Karpas-422 (cell line): ENCODE measurements at regions not wholly inside any gene's neighbourhood (a gene's known extent, or its start where the extent isn't known, plus 50 kb on each side); places are given as distances from the start of the nearest gene placed in this dataset.

Source experiments
- DNase-seq: peaks from one replicate; pipeline ENCODE4 v3.0.0-alpha.2; 2015
- H2AFZ ChIP-seq: fragments of 200-600 bp; sonication (generic); 2 replicates; pipeline ENCODE4 v1.6.1; 2014; ENCODE audit warnings: antibody characterized with exemption, low read length, mixed read lengths
- H3K27ac ChIP-seq: fragments of 200-600 bp; sonication (generic); 2 replicates; pipeline ENCODE4 v1.5.1; 2014; ENCODE audit warnings: mild to moderate bottlenecking, low read length, moderate library complexity
- H3K27me3 ChIP-seq: fragments of 200-600 bp; sonication (generic); 2 replicates; pipeline ENCODE4 v1.6.1; 2014; ENCODE audit warnings: low read length, mixed read lengths
- H3K36me3 ChIP-seq: fragments of 200-600 bp; sonication (generic); 2 replicates; pipeline ENCODE4 v1.6.1; 2014; ENCODE audit warnings: low read length, mixed read lengths; ENCODE audit not compliant: insufficient read depth
- H3K4me1 ChIP-seq: fragments of 200-600 bp; sonication (generic); 2 replicates; pipeline ENCODE4 v1.6.1; 2014; ENCODE audit warnings: mild to moderate bottlenecking, low read length, mixed read lengths
- H3K4me2 ChIP-seq: fragments of 200-600 bp; sonication (generic); 2 replicates; pipeline ENCODE4 v1.6.1; 2014; ENCODE audit warnings: low read length, low read depth, mild to moderate bottlenecking; ENCODE audit not compliant: poor library complexity, severe bottlenecking
- H3K4me3 ChIP-seq: fragments of 200-600 bp; sonication (generic); 2 replicates; pipeline ENCODE4 v1.5.1; 2014; ENCODE audit warnings: mild to moderate bottlenecking, antibody characterized with exemption, low read length, mixed read lengths
- H3K79me2 ChIP-seq: fragments of 200-600 bp; sonication (generic); 2 replicates; pipeline ENCODE4 v1.6.1; 2014; ENCODE audit warnings: mild to moderate bottlenecking, low read length, mixed read lengths
- H3K9ac ChIP-seq: fragments of 200-600 bp; sonication (generic); 2 replicates; pipeline ENCODE4 v1.6.0; 2014; ENCODE audit warnings: low read length
- H3K9me2 ChIP-seq: fragments of 200-600 bp; sonication (generic), shearing (Covaris generic); replicated peaks from 2 replicates; pipeline ENCODE4 v1.6.0; 2014; ENCODE audit warnings: mild to moderate bottlenecking, low read length, moderate library complexity; ENCODE audit not compliant: insufficient read depth
- H3K9me3 ChIP-seq: fragments of 300-700, 200-600 bp; sonication (generic); 2 replicates; pipeline ENCODE4 v1.6.1; 2014; ENCODE audit warnings: low read length, mixed read lengths
- H4K20me1 ChIP-seq: fragments of 200-600 bp; sonication (generic); 2 replicates; pipeline ENCODE4 v1.6.1; 2014; ENCODE audit warnings: mild to moderate bottlenecking, antibody characterized with exemption, low read length, low read depth; ENCODE audit not compliant: insufficient read depth

GRCh38 chr11:90532125-90532524 is 309.3 kb upstream of the CHORDC1 start:
- Histone ChIP-seq H3K4me3 (no peak overlapping the region), H2AFZ (no peak overlapping the region), H3K27me3 (no peaks in the 10 kb centered on the region), H3K36me3 (no peaks in the 10 kb centered on the region), H3K27ac (no peak overlapping the region), H4K20me1 (no peaks in the 10 kb centered on the region), H3K79me2 (no peaks in the 10 kb centered on the region), H3K4me2 (no peak overlapping the region), H3K9me2 (no peaks in the 10 kb centered on the region), H3K9ac (no peak overlapping the region), H3K4me1 (no peaks in the 10 kb centered on the region), H3K9me3 (peaks cover 3% of the 10 kb centered on the region; the same call in 1 of the 2 replicates)
- no peak for DNase-seq

GRCh38 chr11:90531001-90531400 is 308.2 kb upstream of the CHORDC1 start:
- H2AFZ ChIP-seq, result no peak overlapping the region
- no peaks in the 10 kb centered on the region for H3K27me3 ChIP-seq
- H3K27ac ChIP-seq, result no peak overlapping the region
- H3K36me3 ChIP-seq, result no peaks in the 10 kb centered on the region
- no peaks in the 10 kb centered on the region for H4K20me1 ChIP-seq
- no peak overlapping the region for H3K4me2 ChIP-seq
- no peaks in the 10 kb centered on the region for H3K4me1 ChIP-seq
- H3K9me3 ChIP-seq, result peaks cover 3% of the 10 kb centered on the region; the same call in 1 of the 2 replicates
- DNase-seq, result no peak
- H3K9ac ChIP-seq, result no peak overlapping the region
- no peak overlapping the region for H3K4me3 ChIP-seq
- H3K79me2 ChIP-seq, result no peaks in the 10 kb centered on the region
- no peaks in the 10 kb centered on the region for H3K9me2 ChIP-seq

- DNase-seq, result no peak
- H3K27me3 ChIP-seq, result no peaks in the 10 kb centered on the region
- no peak overlapping the region for H3K27ac ChIP-seq
- H3K9me2 ChIP-seq, result no peaks in the 10 kb centered on the region
- H3K9ac ChIP-seq, result no peak overlapping the region
- no peaks in the 10 kb centered on the region for H3K79me2 ChIP-seq
- no peaks in the 10 kb centered on the region for H3K36me3 ChIP-seq
- H3K4me1 ChIP-seq, result no peaks in the 10 kb centered on the region
- peaks cover 9% of the 10 kb centered on the region; the same call in 1 of the 2 replicates for H3K9me3 ChIP-seq
- no peak overlapping the region for H3K4me2 ChIP-seq
- H4K20me1 ChIP-seq, result no peaks in the 10 kb centered on the region
- no peak overlapping the region for H3K4me3 ChIP-seq
- no peak overlapping the region for H2AFZ ChIP-seq
These were observed 303.1 kb upstream of the CHORDC1 start for GRCh38 chr11:90525962-90526361.

- DNase-seq, result no peak
- H3K4me3 ChIP-seq, result no peak overlapping the region
- H3K27ac ChIP-seq, result no peak overlapping the region
- no peaks in the 10 kb centered on the region for H3K79me2 ChIP-seq
- H3K9me2 ChIP-seq, result 0 out of 2 replicates have a peak, but pooled peaks cover 6% of the 10 kb centered on the region
- no peak overlapping the region for H3K4me2 ChIP-seq
- H3K27me3 ChIP-seq, result no peaks in the 10 kb centered on the region
- H3K9me3 ChIP-seq, result peaks cover 3% of the 10 kb centered on the region; the same call in 1 of the 2 replicates
- no peaks in the 10 kb centered on the region for H4K20me1 ChIP-seq
- H2AFZ ChIP-seq, result no peak overlapping the region
- no peaks in the 10 kb centered on the region for H3K4me1 ChIP-seq
- H3K9ac ChIP-seq, result no peak overlapping the region
- no peaks in the 10 kb centered on the region for H3K36me3 ChIP-seq
These were observed 290.0 kb upstream of the CHORDC1 start for GRCh38 chr11:90512846-90513245.

GRCh38 chr11:90510839-90511238 is 288.0 kb upstream of the CHORDC1 start:
- H3K9ac ChIP-seq, result no peak overlapping the region

GRCh38 chr11:90500922-90501568 is 278.2 kb upstream of the CHORDC1 start:
- H3K9me2 ChIP-seq, result no peaks in the 10 kb centered on the region
- peaks cover 36% of the 10 kb centered on the region for H3K9me3 ChIP-seq
- H3K27ac ChIP-seq, result no peak overlapping the region
- no peaks in the 10 kb centered on the region for H3K79me2 ChIP-seq
- H3K4me2 ChIP-seq, result no peak overlapping the region
- no peak overlapping the region for H3K4me3 ChIP-seq
- H3K27me3 ChIP-seq, result no peaks in the 10 kb centered on the region
- H2AFZ ChIP-seq, result no peak overlapping the region
- no peaks in the 10 kb centered on the region for H4K20me1 ChIP-seq
- H3K9ac ChIP-seq, result no peak overlapping the region
- H3K36me3 ChIP-seq, result no peaks in the 10 kb centered on the region
- H3K4me1 ChIP-seq, result no peaks in the 10 kb centered on the region
- no peak for DNase-seq

More at GRCh38 chr11:90510839-90511238, 288.0 kb upstream of the CHORDC1 start:
- Histone ChIP-seq H3K4me3 (no peak overlapping the region), H3K36me3 (no peaks in the 10 kb centered on the region), H3K79me2 (no peaks in the 10 kb centered on the region), H3K9me3 (peaks cover 7% of the 10 kb centered on the region; the same call in 1 of the 2 replicates), H3K27ac (no peak overlapping the region), H3K9me2 (0 out of 2 replicates have a peak, but pooled peaks cover 6% of the 10 kb centered on the region), H2AFZ (no peak overlapping the region), H4K20me1 (no peaks in the 10 kb centered on the region), H3K4me1 (no peaks in the 10 kb centered on the region), H3K27me3 (no peaks in the 10 kb centered on the region), H3K4me2 (no peak overlapping the region)
- no peak for DNase-seq

GRCh38 chr11:90496722-90497121 is 273.9 kb upstream of the CHORDC1 start:
- H4K20me1 ChIP-seq, result no peaks in the 10 kb centered on the region
- no peaks in the 10 kb centered on the region for H3K4me1 ChIP-seq
- DNase-seq, result no peak
- H3K36me3 ChIP-seq, result no peaks in the 10 kb centered on the region
- H3K9me3 ChIP-seq, result peaks cover 28% of the 10 kb centered on the region
- H3K9ac ChIP-seq, result no peak overlapping the region
- H3K79me2 ChIP-seq, result no peaks in the 10 kb centered on the region
- H3K27ac ChIP-seq, result no peak overlapping the region
- no peaks in the 10 kb centered on the region for H3K27me3 ChIP-seq
- H3K4me3 ChIP-seq, result no peak overlapping the region
- no peak overlapping the region for H2AFZ ChIP-seq
- H3K4me2 ChIP-seq, result no peak overlapping the region
- H3K9me2 ChIP-seq, result no peaks in the 10 kb centered on the region

- H3K9me2 ChIP-seq, result no peaks in the 10 kb centered on the region
- no peaks in the 10 kb centered on the region for H3K36me3 ChIP-seq
- no peak overlapping the region for H3K27ac ChIP-seq
- H3K27me3 ChIP-seq, result no peaks in the 10 kb centered on the region
- H3K4me3 ChIP-seq, result no peak overlapping the region
- H3K9me3 ChIP-seq, result peaks cover 19% of the 10 kb centered on the region; the same call in 1 of the 2 replicates
- H3K9ac ChIP-seq, result no peak overlapping the region
- H2AFZ ChIP-seq, result no peak overlapping the region
- no peaks in the 10 kb centered on the region for H4K20me1 ChIP-seq
- DNase-seq, result no peak
- H3K4me2 ChIP-seq, result no peak overlapping the region
- H3K4me1 ChIP-seq, result no peaks in the 10 kb centered on the region
- H3K79me2 ChIP-seq, result no peaks in the 10 kb centered on the region
These were observed 270.5 kb upstream of the CHORDC1 start for GRCh38 chr11:90493379-90493778.
